K562 (cell line): ENCODE measurements at regions not wholly inside any gene's neighbourhood (a gene's known extent, or its start where the extent isn't known, plus 50 kb on each side); places are given as distances from the start of the nearest gene placed in this dataset.

Experiments used
- ZNF280A ChIP-seq: fragments of 450-650 bp; IDR thresholded peaks from 2 replicates; pipeline ENCODE4 v1.6.1; 2018; ENCODE audit warnings: mild to moderate bottlenecking, low read depth; ENCODE audit not compliant: partially characterized antibody
- TF ChIP-seq, protein P1 (sequence below): fragments of 200-600 bp; sonication (generic); IDR thresholded peaks from one replicate; pipeline ENCODE4 v1.6.1; 2012; ENCODE audit warnings: mild to moderate bottlenecking, low read depth, low read length, inconsistent platforms
- TF ChIP-seq, protein P2 (sequence below): fragments of 450-650 bp; IDR thresholded peaks from 2 replicates; pipeline ENCODE4 v1.6.1; 2016; ENCODE audit warnings: mild to moderate bottlenecking, moderate library complexity

DNA sequence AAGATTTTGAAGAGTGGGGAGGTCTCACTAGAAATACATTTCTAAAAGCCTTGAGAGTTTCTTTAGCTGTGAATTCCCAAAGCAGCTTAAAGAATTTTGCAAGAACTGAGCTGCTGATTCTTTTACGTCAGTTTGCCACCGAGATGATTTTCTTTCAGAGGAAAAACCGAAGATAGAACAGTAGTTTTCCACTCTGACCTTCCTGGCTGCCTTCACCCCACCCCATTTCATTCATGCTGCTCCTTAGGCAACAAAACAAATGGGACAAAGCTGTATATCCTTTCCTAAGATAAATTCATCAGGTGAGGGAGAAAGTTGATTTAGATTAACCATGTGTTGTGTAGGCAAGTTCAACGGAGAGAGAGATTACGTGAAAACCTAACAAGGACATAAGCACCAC, 947.0 kb downstream of the GALC start (continued):
- TF ChIP-seq, protein P1, sequence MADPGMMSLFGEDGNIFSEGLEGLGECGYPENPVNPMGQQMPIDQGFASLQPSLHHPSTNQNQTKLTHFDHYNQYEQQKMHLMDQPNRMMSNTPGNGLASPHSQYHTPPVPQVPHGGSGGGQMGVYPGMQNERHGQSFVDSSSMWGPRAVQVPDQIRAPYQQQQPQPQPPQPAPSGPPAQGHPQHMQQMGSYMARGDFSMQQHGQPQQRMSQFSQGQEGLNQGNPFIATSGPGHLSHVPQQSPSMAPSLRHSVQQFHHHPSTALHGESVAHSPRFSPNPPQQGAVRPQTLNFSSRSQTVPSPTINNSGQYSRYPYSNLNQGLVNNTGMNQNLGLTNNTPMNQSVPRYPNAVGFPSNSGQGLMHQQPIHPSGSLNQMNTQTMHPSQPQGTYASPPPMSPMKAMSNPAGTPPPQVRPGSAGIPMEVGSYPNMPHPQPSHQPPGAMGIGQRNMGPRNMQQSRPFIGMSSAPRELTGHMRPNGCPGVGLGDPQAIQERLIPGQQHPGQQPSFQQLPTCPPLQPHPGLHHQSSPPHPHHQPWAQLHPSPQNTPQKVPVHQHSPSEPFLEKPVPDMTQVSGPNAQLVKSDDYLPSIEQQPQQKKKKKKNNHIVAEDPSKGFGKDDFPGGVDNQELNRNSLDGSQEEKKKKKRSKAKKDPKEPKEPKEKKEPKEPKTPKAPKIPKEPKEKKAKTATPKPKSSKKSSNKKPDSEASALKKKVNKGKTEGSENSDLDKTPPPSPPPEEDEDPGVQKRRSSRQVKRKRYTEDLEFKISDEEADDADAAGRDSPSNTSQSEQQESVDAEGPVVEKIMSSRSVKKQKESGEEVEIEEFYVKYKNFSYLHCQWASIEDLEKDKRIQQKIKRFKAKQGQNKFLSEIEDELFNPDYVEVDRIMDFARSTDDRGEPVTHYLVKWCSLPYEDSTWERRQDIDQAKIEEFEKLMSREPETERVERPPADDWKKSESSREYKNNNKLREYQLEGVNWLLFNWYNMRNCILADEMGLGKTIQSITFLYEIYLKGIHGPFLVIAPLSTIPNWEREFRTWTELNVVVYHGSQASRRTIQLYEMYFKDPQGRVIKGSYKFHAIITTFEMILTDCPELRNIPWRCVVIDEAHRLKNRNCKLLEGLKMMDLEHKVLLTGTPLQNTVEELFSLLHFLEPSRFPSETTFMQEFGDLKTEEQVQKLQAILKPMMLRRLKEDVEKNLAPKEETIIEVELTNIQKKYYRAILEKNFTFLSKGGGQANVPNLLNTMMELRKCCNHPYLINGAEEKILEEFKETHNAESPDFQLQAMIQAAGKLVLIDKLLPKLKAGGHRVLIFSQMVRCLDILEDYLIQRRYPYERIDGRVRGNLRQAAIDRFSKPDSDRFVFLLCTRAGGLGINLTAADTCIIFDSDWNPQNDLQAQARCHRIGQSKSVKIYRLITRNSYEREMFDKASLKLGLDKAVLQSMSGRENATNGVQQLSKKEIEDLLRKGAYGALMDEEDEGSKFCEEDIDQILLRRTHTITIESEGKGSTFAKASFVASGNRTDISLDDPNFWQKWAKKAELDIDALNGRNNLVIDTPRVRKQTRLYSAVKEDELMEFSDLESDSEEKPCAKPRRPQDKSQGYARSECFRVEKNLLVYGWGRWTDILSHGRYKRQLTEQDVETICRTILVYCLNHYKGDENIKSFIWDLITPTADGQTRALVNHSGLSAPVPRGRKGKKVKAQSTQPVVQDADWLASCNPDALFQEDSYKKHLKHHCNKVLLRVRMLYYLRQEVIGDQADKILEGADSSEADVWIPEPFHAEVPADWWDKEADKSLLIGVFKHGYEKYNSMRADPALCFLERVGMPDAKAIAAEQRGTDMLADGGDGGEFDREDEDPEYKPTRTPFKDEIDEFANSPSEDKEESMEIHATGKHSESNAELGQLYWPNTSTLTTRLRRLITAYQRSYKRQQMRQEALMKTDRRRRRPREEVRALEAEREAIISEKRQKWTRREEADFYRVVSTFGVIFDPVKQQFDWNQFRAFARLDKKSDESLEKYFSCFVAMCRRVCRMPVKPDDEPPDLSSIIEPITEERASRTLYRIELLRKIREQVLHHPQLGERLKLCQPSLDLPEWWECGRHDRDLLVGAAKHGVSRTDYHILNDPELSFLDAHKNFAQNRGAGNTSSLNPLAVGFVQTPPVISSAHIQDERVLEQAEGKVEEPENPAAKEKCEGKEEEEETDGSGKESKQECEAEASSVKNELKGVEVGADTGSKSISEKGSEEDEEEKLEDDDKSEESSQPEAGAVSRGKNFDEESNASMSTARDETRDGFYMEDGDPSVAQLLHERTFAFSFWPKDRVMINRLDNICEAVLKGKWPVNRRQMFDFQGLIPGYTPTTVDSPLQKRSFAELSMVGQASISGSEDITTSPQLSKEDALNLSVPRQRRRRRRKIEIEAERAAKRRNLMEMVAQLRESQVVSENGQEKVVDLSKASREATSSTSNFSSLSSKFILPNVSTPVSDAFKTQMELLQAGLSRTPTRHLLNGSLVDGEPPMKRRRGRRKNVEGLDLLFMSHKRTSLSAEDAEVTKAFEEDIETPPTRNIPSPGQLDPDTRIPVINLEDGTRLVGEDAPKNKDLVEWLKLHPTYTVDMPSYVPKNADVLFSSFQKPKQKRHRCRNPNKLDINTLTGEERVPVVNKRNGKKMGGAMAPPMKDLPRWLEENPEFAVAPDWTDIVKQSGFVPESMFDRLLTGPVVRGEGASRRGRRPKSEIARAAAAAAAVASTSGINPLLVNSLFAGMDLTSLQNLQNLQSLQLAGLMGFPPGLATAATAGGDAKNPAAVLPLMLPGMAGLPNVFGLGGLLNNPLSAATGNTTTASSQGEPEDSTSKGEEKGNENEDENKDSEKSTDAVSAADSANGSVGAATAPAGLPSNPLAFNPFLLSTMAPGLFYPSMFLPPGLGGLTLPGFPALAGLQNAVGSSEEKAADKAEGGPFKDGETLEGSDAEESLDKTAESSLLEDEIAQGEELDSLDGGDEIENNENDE, result no peak
- TF ChIP-seq ZNF280A, result no peak
- TF ChIP-seq, protein P2, sequence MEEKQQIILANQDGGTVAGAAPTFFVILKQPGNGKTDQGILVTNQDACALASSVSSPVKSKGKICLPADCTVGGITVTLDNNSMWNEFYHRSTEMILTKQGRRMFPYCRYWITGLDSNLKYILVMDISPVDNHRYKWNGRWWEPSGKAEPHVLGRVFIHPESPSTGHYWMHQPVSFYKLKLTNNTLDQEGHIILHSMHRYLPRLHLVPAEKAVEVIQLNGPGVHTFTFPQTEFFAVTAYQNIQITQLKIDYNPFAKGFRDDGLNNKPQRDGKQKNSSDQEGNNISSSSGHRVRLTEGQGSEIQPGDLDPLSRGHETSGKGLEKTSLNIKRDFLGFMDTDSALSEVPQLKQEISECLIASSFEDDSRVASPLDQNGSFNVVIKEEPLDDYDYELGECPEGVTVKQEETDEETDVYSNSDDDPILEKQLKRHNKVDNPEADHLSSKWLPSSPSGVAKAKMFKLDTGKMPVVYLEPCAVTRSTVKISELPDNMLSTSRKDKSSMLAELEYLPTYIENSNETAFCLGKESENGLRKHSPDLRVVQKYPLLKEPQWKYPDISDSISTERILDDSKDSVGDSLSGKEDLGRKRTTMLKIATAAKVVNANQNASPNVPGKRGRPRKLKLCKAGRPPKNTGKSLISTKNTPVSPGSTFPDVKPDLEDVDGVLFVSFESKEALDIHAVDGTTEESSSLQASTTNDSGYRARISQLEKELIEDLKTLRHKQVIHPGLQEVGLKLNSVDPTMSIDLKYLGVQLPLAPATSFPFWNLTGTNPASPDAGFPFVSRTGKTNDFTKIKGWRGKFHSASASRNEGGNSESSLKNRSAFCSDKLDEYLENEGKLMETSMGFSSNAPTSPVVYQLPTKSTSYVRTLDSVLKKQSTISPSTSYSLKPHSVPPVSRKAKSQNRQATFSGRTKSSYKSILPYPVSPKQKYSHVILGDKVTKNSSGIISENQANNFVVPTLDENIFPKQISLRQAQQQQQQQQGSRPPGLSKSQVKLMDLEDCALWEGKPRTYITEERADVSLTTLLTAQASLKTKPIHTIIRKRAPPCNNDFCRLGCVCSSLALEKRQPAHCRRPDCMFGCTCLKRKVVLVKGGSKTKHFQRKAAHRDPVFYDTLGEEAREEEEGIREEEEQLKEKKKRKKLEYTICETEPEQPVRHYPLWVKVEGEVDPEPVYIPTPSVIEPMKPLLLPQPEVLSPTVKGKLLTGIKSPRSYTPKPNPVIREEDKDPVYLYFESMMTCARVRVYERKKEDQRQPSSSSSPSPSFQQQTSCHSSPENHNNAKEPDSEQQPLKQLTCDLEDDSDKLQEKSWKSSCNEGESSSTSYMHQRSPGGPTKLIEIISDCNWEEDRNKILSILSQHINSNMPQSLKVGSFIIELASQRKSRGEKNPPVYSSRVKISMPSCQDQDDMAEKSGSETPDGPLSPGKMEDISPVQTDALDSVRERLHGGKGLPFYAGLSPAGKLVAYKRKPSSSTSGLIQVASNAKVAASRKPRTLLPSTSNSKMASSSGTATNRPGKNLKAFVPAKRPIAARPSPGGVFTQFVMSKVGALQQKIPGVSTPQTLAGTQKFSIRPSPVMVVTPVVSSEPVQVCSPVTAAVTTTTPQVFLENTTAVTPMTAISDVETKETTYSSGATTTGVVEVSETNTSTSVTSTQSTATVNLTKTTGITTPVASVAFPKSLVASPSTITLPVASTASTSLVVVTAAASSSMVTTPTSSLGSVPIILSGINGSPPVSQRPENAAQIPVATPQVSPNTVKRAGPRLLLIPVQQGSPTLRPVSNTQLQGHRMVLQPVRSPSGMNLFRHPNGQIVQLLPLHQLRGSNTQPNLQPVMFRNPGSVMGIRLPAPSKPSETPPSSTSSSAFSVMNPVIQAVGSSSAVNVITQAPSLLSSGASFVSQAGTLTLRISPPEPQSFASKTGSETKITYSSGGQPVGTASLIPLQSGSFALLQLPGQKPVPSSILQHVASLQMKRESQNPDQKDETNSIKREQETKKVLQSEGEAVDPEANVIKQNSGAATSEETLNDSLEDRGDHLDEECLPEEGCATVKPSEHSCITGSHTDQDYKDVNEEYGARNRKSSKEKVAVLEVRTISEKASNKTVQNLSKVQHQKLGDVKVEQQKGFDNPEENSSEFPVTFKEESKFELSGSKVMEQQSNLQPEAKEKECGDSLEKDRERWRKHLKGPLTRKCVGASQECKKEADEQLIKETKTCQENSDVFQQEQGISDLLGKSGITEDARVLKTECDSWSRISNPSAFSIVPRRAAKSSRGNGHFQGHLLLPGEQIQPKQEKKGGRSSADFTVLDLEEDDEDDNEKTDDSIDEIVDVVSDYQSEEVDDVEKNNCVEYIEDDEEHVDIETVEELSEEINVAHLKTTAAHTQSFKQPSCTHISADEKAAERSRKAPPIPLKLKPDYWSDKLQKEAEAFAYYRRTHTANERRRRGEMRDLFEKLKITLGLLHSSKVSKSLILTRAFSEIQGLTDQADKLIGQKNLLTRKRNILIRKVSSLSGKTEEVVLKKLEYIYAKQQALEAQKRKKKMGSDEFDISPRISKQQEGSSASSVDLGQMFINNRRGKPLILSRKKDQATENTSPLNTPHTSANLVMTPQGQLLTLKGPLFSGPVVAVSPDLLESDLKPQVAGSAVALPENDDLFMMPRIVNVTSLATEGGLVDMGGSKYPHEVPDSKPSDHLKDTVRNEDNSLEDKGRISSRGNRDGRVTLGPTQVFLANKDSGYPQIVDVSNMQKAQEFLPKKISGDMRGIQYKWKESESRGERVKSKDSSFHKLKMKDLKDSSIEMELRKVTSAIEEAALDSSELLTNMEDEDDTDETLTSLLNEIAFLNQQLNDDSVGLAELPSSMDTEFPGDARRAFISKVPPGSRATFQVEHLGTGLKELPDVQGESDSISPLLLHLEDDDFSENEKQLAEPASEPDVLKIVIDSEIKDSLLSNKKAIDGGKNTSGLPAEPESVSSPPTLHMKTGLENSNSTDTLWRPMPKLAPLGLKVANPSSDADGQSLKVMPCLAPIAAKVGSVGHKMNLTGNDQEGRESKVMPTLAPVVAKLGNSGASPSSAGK, result no peak
